Endothelial cell of umbilical vein (primary cell): ENCODE measurements at regions not wholly inside any gene's neighbourhood (a gene's known extent, or its start where the extent isn't known, plus 50 kb on each side); places are given as distances from the start of the nearest gene placed in this dataset.

Experiments used
- CTCF ChIP-seq, 2 donors: IDR thresholded peaks; 1 replicate in 1 of 2; 2 replicates in 1 of 2; pipeline ENCODE4 v1.5.1; 2011; ENCODE audit warnings: low read length in 2 of 2, mild to moderate bottlenecking in 2 of 2, moderate library complexity in 2 of 2, control low read depth in 1 of 2, inconsistent platforms in 1 of 2, low read depth in 1 of 2; ENCODE audit not compliant: insufficient read depth in 1 of 2; ENCODE audit errors: extremely low read depth in 1 of 2
- EZH2 ChIP-seq: IDR thresholded peaks from 2 replicates; pipeline ENCODE4 v1.6.1; 2012; ENCODE audit warnings: borderline replicate concordance, low read depth, mild to moderate bottlenecking, moderate library complexity, low read length, inconsistent platforms; ENCODE audit not compliant: severe bottlenecking
- FOS ChIP-seq: IDR thresholded peaks from 2 replicates; pipeline ENCODE4 v1.6.1; 2011; ENCODE audit warnings: mild to moderate bottlenecking, low read length, moderate library complexity, borderline replicate concordance; ENCODE audit not compliant: insufficient read depth
- MAX ChIP-seq: IDR thresholded peaks from 2 replicates; pipeline ENCODE4 v1.6.1; 2011; ENCODE audit not compliant: insufficient read depth, insufficient read length
- POLR2A ChIP-seq: IDR thresholded peaks from 2 replicates; pipeline ENCODE4 v1.6.1; 2012; ENCODE audit warnings: low read depth, mild to moderate bottlenecking, control low read depth, low read length
- POLR2AphosphoS5 ChIP-seq: IDR thresholded peaks from 2 replicates; pipeline ENCODE4 v1.6.1; 2012; ENCODE audit warnings: low read depth, mild to moderate bottlenecking, control low read depth, low read length, moderate library complexity; ENCODE audit not compliant: insufficient read depth

DNA sequence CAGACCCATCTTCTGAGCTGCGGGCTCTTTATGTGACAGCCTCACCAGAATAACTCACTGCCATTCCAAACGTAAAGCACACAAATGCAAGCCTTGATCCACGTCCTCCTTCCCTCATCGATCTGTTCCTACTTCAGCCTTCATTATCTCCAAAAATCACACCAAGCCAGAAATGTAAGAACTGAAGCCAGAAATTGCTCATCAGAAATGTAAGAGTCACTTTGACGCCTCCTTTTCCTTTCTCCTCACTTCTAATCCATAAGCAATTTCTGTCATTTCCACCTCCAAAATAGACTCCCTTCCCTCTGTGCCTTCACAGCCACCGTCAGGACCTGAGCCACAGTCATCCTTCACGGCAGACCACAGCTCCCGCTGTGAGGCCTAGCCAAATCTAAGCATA lies 387.3 kb upstream of the B3GAT1 start:
- TF ChIP-seq CTCF (IDR thresholded peaks at IDR 0.05; ENCODE audit: extremely low read depth in 1 of 2, insufficient read depth in 1 of 2, low read depth in 1 of 2, low read length in 2 of 2) (no peak), POLR2A (no peak), EZH2 (no peak), POLR2AphosphoS5 (no peak), MAX (no peak), FOS (no peak)
